NB4 (cell line): ENCODE measurements at regions not wholly inside any gene's neighbourhood (a gene's known extent, or its start where the extent isn't known, plus 50 kb on each side); places are given as distances from the start of the nearest gene placed in this dataset.

ENCODE experiments used
- CTCF ChIP-seq: IDR thresholded peaks from one replicate; pipeline ENCODE4 v1.5.1; 2012; ENCODE audit warnings: low read depth, low read length
- MAX ChIP-seq: IDR thresholded peaks from 2 replicates; pipeline ENCODE4 v1.6.1; 2011; ENCODE audit warnings: low read depth, low read length
- MYC ChIP-seq: IDR thresholded peaks from 2 replicates; pipeline ENCODE4 v1.6.1; 2011; ENCODE audit warnings: low read depth, low read length
- POLR2A ChIP-seq: IDR thresholded peaks from 2 replicates; pipeline ENCODE4 v1.6.1; 2011; ENCODE audit warnings: mild to moderate bottlenecking; ENCODE audit not compliant: insufficient read length; ENCODE audit errors: extremely low read depth

GRCh38 chr12:94769776-94770759 is 119.7 kb upstream of the TMCC3 start:
- no peak for TF ChIP-seq CTCF
- TF ChIP-seq POLR2A, result no peak
- TF ChIP-seq MYC, result 0 out of 2 replicates have a peak, but pooled peaks have one; percentile 22
- peak; percentile 44; the same call in 1 of the 2 replicates for TF ChIP-seq MAX
